ENCODE measurements at regions not wholly inside any gene's neighbourhood (a gene's known extent, or its start where the extent isn't known, plus 50 kb on each side); places are given as distances from the start of the nearest gene placed in this dataset.

- no peaks in the 10 kb centered on the region for H3K9me3 ChIP-seq (ENCODE audit: low read length)
- intact Hi-C loops (cut with micrococcal nuclease), result no loop called here
- no peak for ATAC-seq
- no peak overlapping the region for H3K27ac ChIP-seq (ENCODE audit: low read length)
- H3K79me2 ChIP-seq (ENCODE audit: low read length), result no peaks in the 10 kb centered on the region
- no peaks in the 10 kb centered on the region for H3K9me2 ChIP-seq (replicated peaks; ENCODE audit: low read length)
- no peak for DNase-seq
- H3K4me3 ChIP-seq (ENCODE audit: low read length), result no peak overlapping the region
- ChIA-PET POLR2A (ENCODE audit: unreplicated experiment) (no interaction called here), CTCF (no interaction called here)
- BruUV-seq (replicated peaks), result no TSS peak
- TF ChIP-seq EZH2 (IDR thresholded peaks at IDR 0.05; ENCODE audit: low read length, unreplicated experiment) (no peak), CTCF (conservative IDR thresholded peaks at IDR 0.05; ENCODE audit: low read depth, low read length) (no peak)
- H2AFZ ChIP-seq (ENCODE audit: low read length), result no peak overlapping the region
- no peak overlapping the region for H3K9ac ChIP-seq (ENCODE audit: low read length)
- H3K4me2 ChIP-seq (ENCODE audit: low read length), result no peak overlapping the region
- no peaks in the 10 kb centered on the region for H3K4me1 ChIP-seq (ENCODE audit: insufficient read depth, low read length)
- H4K20me1 ChIP-seq (ENCODE audit: low read length), result no peaks in the 10 kb centered on the region
- no peaks in the 10 kb centered on the region for H3K36me3 ChIP-seq (ENCODE audit: low read depth, low read length)
- no peaks in the 10 kb centered on the region for H3K27me3 ChIP-seq (ENCODE audit: low read length)
- no peaks in the 10 kb centered on the region for H3F3A ChIP-seq (ENCODE audit: low read length, unreplicated experiment)
These were observed 402.4 kb upstream of the ADARB2 start for GRCh38 chr10:2139746-2140145.

GRCh38 chr10:2137549-2138174 is 400.3 kb upstream of the ADARB2 start:
- no peaks in the 10 kb centered on the region for H3K27me3 ChIP-seq (ENCODE audit: low read length)
- H3K36me3 ChIP-seq (ENCODE audit: low read depth, low read length), result no peaks in the 10 kb centered on the region
- H3K4me2 ChIP-seq (ENCODE audit: low read length), result no peak overlapping the region
- TF ChIP-seq EZH2phosphoT487 (IDR thresholded peaks at IDR 0.05; ENCODE audit: borderline replicate concordance, low read length), result no peak
- no peak overlapping the region for H3K4me3 ChIP-seq (ENCODE audit: low read length)
- H4K20me1 ChIP-seq (ENCODE audit: low read length), result no peaks in the 10 kb centered on the region
- no peaks in the 10 kb centered on the region for H3K9me3 ChIP-seq (ENCODE audit: low read length)
- intact Hi-C loops (cut with micrococcal nuclease), result no loop called here
- ChIA-PET CTCF (no interaction called here), POLR2A (ENCODE audit: unreplicated experiment) (no interaction called here)
- DNase-seq, result peak; percentile 2
- ATAC-seq, result no peak
- no peaks in the 10 kb centered on the region for H3F3A ChIP-seq (ENCODE audit: low read length, unreplicated experiment)
- no peaks in the 10 kb centered on the region for H3K4me1 ChIP-seq (ENCODE audit: insufficient read depth, low read length)
- H3K9ac ChIP-seq (ENCODE audit: low read length), result no peak overlapping the region
- H3K9me2 ChIP-seq (replicated peaks; ENCODE audit: low read length), result no peaks in the 10 kb centered on the region
- no peak overlapping the region for H2AFZ ChIP-seq (ENCODE audit: low read length)
- no TSS peak for BruUV-seq (replicated peaks)
- no peaks in the 10 kb centered on the region for H3K79me2 ChIP-seq (ENCODE audit: low read length)
- H3K27ac ChIP-seq (ENCODE audit: low read length), result no peak overlapping the region

GRCh38 chr10:2130705-2131305 is 393.5 kb upstream of the ADARB2 start:
- no peaks in the 10 kb centered on the region for H3K36me3 ChIP-seq (ENCODE audit: low read depth, low read length)
- H3K4me2 ChIP-seq (ENCODE audit: low read length), result no peak overlapping the region
- no peak overlapping the region for H3K4me3 ChIP-seq (ENCODE audit: low read length)
- POLR2A ChIA-PET (ENCODE audit: unreplicated experiment), result no interaction called here
- no peaks in the 10 kb centered on the region for H3K4me1 ChIP-seq (ENCODE audit: insufficient read depth, low read length)
- H2AFZ ChIP-seq (ENCODE audit: low read length), result no peak overlapping the region
- BruUV-seq (replicated peaks), result no TSS peak
- TF ChIP-seq EZH2phosphoT487 (IDR thresholded peaks at IDR 0.05; ENCODE audit: borderline replicate concordance, low read length), result no peak
- intact Hi-C loops (cut with micrococcal nuclease), result no loop called here
- DNase-seq (no peak), ATAC-seq (no peak)
- H3K9me3 ChIP-seq (ENCODE audit: low read length), result no peaks in the 10 kb centered on the region
- no peaks in the 10 kb centered on the region for H3K27me3 ChIP-seq (ENCODE audit: low read length)
- CTCF ChIA-PET, result no interaction called here
- H3F3A ChIP-seq (ENCODE audit: low read length, unreplicated experiment), result no peaks in the 10 kb centered on the region
- no peaks in the 10 kb centered on the region for H3K9me2 ChIP-seq (replicated peaks; ENCODE audit: low read length)
- H4K20me1 ChIP-seq (ENCODE audit: low read length), result no peaks in the 10 kb centered on the region
- no peak overlapping the region for H3K27ac ChIP-seq (ENCODE audit: low read length)
- H3K9ac ChIP-seq (ENCODE audit: low read length), result no peak overlapping the region
- no peaks in the 10 kb centered on the region for H3K79me2 ChIP-seq (ENCODE audit: low read length)

Data from PC-3 (cell line).